C4-2B (cell line): ENCODE measurements at regions not wholly inside any gene's neighbourhood (a gene's known extent, or its start where the extent isn't known, plus 50 kb on each side); places are given as distances from the start of the nearest gene placed in this dataset.

ENCODE experiments used
- CTCF ChIP-seq: fragments of 450-650 bp; conservative IDR thresholded peaks from 2 replicates; pipeline ENCODE4 v1.5.1; 2017; ENCODE audit warnings: mild to moderate bottlenecking
- ZFX ChIP-seq: fragments of 450-650 bp; IDR thresholded peaks from 2 replicates; pipeline ENCODE4 v1.6.1; 2017

GRCh38 chr5:96492459-96493047 lies 59.5 kb upstream of the PCSK1 start:
- no peak for TF ChIP-seq CTCF
- no peak for TF ChIP-seq ZFX
